GM12874 (cell line): ENCODE measurements at regions not wholly inside any gene's neighbourhood (a gene's known extent, or its start where the extent isn't known, plus 50 kb on each side); places are given as distances from the start of the nearest gene placed in this dataset.

ENCODE experiments used
- TF ChIP-seq, protein P1 (sequence below): IDR thresholded peaks from 2 replicates; pipeline ENCODE4 v1.5.1; 2011; ENCODE audit warnings: low read depth, mild to moderate bottlenecking, control low read depth, low read length, moderate library complexity; ENCODE audit not compliant: insufficient read depth

- TF ChIP-seq, protein P1, sequence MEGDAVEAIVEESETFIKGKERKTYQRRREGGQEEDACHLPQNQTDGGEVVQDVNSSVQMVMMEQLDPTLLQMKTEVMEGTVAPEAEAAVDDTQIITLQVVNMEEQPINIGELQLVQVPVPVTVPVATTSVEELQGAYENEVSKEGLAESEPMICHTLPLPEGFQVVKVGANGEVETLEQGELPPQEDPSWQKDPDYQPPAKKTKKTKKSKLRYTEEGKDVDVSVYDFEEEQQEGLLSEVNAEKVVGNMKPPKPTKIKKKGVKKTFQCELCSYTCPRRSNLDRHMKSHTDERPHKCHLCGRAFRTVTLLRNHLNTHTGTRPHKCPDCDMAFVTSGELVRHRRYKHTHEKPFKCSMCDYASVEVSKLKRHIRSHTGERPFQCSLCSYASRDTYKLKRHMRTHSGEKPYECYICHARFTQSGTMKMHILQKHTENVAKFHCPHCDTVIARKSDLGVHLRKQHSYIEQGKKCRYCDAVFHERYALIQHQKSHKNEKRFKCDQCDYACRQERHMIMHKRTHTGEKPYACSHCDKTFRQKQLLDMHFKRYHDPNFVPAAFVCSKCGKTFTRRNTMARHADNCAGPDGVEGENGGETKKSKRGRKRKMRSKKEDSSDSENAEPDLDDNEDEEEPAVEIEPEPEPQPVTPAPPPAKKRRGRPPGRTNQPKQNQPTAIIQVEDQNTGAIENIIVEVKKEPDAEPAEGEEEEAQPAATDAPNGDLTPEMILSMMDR: no peak
These were observed 95.3 kb upstream of the ATP2B2 start for GRCh38 chr3:10600726-10601125.

DNA sequence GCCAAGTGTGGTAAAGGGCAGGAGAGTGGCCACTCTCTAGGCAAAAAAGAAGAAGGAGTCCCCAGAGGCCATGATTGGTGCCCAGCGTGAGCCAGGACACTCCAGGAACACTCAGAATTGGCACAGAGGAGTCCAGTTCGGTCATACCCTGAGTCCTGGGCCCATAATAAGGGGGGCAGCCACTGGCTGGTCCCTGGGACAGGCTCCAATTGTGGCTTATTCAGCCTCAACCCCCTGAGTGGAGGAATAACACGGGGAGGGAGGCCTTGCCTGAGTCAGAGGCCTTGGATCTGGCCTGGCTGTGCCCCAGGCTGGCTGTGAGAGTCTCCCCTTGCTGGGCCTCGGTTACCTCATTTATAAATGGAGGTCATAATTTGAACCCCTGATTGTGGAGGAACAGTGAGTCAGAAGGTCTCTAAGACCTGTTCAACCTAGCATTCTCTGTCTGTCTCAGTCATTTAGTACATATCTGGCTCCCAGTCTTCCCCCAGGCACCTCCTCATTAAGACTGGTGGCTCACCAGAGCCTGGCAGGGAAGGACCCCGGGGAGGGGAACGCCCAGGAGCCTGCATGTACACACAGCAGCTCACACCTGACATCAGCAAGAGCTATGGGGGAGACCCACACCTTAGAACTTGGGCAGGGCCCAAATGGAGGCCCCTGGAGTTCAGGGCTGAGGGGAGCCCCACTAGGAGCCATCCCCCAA, 95.9 kb upstream of the ATP2B2 start:
- TF ChIP-seq, protein P1: no peak

- TF ChIP-seq, protein P1: no peak
These were observed 96.5 kb upstream of the ATP2B2 start for GRCh38 chr3:10601857-10602230.

DNA sequence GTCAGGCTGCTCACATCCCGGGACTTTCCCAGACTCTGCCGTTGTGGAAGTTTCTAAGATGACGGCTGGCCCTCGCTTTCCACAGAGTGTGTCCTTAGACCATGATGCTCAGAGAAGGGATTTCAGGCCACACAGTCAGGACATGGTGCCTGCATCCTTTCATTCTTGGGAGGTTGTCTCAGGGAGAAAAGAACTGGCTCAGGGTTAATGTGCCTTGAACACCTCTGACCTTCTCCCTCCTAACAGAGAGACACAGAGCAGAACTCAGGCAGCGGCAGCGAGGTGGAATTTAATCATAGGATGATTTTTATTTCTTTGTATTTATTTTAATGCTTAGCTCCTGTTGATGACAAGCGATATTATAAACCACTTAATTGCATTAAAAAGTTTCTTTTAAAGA, 96.9 kb upstream of the ATP2B2 start:
- TF ChIP-seq, protein P1: no peak

DNA sequence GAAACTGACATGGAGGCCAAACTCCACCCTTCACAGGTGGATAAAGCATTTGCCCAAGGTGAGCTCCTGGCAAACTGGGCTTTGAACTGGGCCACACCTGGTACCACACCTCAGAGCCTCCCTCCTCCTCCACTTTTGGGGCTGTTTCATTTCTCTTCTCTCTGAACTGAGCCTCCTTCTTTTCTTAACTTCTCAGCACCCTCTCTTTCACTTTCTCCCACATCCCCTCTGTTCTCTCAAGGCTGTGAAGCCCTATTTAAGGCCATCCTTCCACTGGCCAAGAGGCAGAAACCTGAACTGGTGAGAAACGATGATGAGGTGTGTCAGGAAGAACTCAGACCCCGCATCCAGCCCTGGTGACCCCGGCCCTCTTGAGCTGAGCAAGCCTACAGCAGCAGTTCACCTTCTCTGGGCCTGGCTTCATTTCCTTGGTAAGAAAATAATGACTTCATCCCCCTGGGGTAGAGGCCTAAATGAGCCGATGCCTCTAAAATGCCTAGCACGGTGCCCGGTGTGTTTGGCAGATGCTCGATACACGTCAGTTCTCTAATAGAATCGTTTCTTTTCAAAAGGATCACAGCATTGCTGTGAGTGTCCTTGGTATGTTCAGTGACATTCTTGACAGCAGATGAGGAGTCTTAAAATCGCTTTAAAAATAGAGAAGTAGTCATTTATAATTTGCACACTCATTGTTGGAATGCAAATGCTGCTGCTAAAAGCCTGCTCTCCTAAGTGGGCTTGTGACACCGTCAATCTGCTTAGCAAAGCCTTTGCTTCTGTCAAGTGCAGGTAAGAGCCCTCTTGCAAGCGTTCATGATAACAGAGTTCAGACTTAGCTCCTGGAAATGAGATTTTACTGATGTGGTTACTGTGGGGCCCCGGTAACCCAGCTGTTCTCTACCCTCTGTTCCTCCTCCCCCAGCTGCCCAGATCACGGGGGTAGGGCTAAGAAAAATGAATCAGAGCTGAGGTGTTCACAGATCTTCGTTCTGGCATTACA, 97.7 kb upstream of the ATP2B2 start:
- TF ChIP-seq, protein P1: no peak

DNA sequence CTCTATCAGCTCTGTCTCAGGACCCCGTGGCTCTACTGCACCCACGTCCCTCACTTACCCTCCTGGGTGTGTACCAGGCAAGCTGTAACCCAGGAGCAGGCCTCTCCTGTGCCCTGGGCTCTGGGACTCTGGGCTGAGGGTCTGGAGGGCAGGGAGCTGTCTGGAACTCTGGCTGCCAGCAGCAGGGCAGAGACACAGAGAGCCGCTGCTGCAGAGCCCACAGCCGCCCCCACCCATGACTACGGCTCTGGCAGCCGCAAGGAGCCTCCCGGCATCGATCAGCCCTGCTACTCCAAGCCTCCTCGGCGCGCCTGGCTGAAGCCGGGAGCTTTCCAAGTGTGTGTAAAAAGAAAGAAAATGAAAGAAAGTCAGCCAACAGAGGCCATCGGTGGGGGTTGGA, 103.7 kb upstream of the ATP2B2 start:
- TF ChIP-seq, protein P1: no peak

- TF ChIP-seq, protein P1: no peak
These were observed 108.8 kb upstream of the ATP2B2 start for GRCh38 chr3:10614168-10614567.
